ENCODE measurements at regions not wholly inside any gene's neighbourhood (a gene's known extent, or its start where the extent isn't known, plus 50 kb on each side); places are given as distances from the start of the nearest gene placed in this dataset.

- TF ChIP-seq EP300 (IDR thresholded peaks at IDR 0.05; ENCODE audit: borderline replicate concordance in 1 of 2, control insufficient read depth in 1 of 2, low read depth in 2 of 2, low read length in 2 of 2) (no peak), POU2F2 (IDR thresholded peaks at IDR 0.05; ENCODE audit: borderline replicate concordance, low read depth, low read length) (no peak), MLLT1 (IDR thresholded peaks at IDR 0.05) (no peak), MXI1 (IDR thresholded peaks at IDR 0.05; ENCODE audit: low read depth, low read length) (no peak), CHD4 (IDR thresholded peaks at IDR 0.05) (no peak), ESRRA (IDR thresholded peaks at IDR 0.05; ENCODE audit: low read length) (no peak), ZNF24 (IDR thresholded peaks at IDR 0.05) (no peak), CEBPB (IDR thresholded peaks at IDR 0.05; ENCODE audit: borderline replicate concordance in 1 of 2, low read depth in 2 of 2, low read length in 2 of 2) (no peak), RAD21 (IDR thresholded peaks at IDR 0.05; ENCODE audit: insufficient read depth, low read depth, low read length) (no peak)
Measured at GRCh38 chr1:191643060-191643459, 515.2 kb upstream of the RGS18 start (continued).

GRCh38 chr1:191648939-191649338 is 509.3 kb upstream of the RGS18 start:
- Histone ChIP-seq H4K20me1 (ENCODE audit: control insufficient read depth, insufficient read depth) (no peaks in the 10 kb centered on the region), H3K79me2 (ENCODE audit: control insufficient read depth, insufficient read depth, low read length) (no peaks in the 10 kb centered on the region), H3K4me1 (ENCODE audit: control insufficient read depth, insufficient read depth, low read length) (no peaks in the 10 kb centered on the region), H3K4me2 (ENCODE audit: control insufficient read depth, insufficient read depth) (no peak overlapping the region), H3K27ac (ENCODE audit: control insufficient read depth, insufficient read depth) (no peak overlapping the region), H3K9me3 (replicated peaks; ENCODE audit: control insufficient read depth, insufficient read depth, low read length) (no peaks in the 10 kb centered on the region), H3K27me3 (replicated peaks in 1 of 2; ENCODE audit: control insufficient read depth in 2 of 2, insufficient read depth in 2 of 2, low read length in 1 of 2) (no peaks in the 10 kb centered on the region), H3K4me3 (no peak overlapping the region), H3K9ac (ENCODE audit: control insufficient read depth, insufficient read depth, low read length) (no peak overlapping the region), H3K36me3 (ENCODE audit: control insufficient read depth in 2 of 2, insufficient read depth in 2 of 2, low read length in 1 of 2) (no peaks in the 10 kb centered on the region), H2AFZ (ENCODE audit: control insufficient read depth, low read depth, low read length) (no peak overlapping the region)
- FAIRE-seq: no peak
- CTCF ChIA-PET: interaction anchor here (0.7 kb wide), 1 partner anchor 32 kb away, joined by 5 read pairs; no protein-coding TSS in a partner anchor
- DNase-seq (ENCODE audit: low read depth, low spot score): no peak
- no TSS peak for BruUV-seq (replicated peaks)
- no peak for ATAC-seq
- RAD21 ChIA-PET (ENCODE audit: unreplicated experiment): no interaction called here
- intact Hi-C loops (cut with micrococcal nuclease; ENCODE audit: unreplicated experiment) (no loop called here), in situ Hi-C loops (cut with MboI) (no loop called here)
- SMC1A ChIA-PET (ENCODE audit: uncharacterized antibody, unreplicated experiment): interaction anchor here (1.1 kb wide), 1 partner anchor 10 kb away, joined by 3 read pairs; no protein-coding TSS in a partner anchor
- 30% methylated on average over 2 of the region's 2 CpGs for WGBS (ENCODE audit: insufficient coverage, insufficient replicate concordance, low lambda C conversion rate, missing lambda C conversion rate)
- POLR2A ChIA-PET: no interaction called here
- no peak for TF ChIP-seq TCF7 (IDR thresholded peaks at IDR 0.05; ENCODE audit: borderline replicate concordance)
- no peak for TF ChIP-seq CTCF (IDR thresholded peaks at IDR 0.05 in 2 of 3, conservative IDR thresholded peaks at IDR 0.05 in 1 of 3; ENCODE audit: control insufficient read depth in 2 of 3, extremely low read depth in 1 of 3, insufficient read depth in 1 of 3, low read depth in 3 of 3, low read length in 3 of 3)
- TF ChIP-seq ATF3 (IDR thresholded peaks at IDR 0.05; ENCODE audit: borderline replicate concordance, extremely low read depth, low read depth, low read length): no peak
- no peak for TF ChIP-seq SMC3 (IDR thresholded peaks at IDR 0.05; ENCODE audit: borderline replicate concordance, low read length)
- no peak for TF ChIP-seq SREBF2 (IDR thresholded peaks at IDR 0.05; ENCODE audit: low read length)

Measured in GM12878 (cell line).